HEK293T (cell line): ENCODE measurements at regions not wholly inside any gene's neighbourhood (a gene's known extent, or its start where the extent isn't known, plus 50 kb on each side); places are given as distances from the start of the nearest gene placed in this dataset.

Source experiments
- BHLHE40 ChIP-seq: fragments of 450-650 bp; IDR thresholded peaks from 2 replicates; pipeline ENCODE4 v1.6.1; 2016; ENCODE audit warnings: mild to moderate bottlenecking, moderate library complexity, borderline replicate concordance
- ELF4 ChIP-seq: fragments of 450-650 bp; IDR thresholded peaks from 2 replicates; pipeline ENCODE4 v1.6.1; 2017; ENCODE audit warnings: antibody characterized with exemption
- FOXM1 ChIP-seq: fragments of 450-650 bp; IDR thresholded peaks from 2 replicates; pipeline ENCODE4 v1.6.1; 2017; ENCODE audit warnings: mild to moderate bottlenecking, borderline replicate concordance
- HDGF ChIP-seq: fragments of 450-650 bp; IDR thresholded peaks from 2 replicates; pipeline ENCODE4 v1.6.1; 2017; ENCODE audit warnings: antibody characterized with exemption, borderline replicate concordance
- L3MBTL2 ChIP-seq: fragments of 450-650 bp; conservative IDR thresholded peaks from 2 replicates; pipeline ENCODE4 v1.6.1; 2016; ENCODE audit warnings: mild to moderate bottlenecking
- NFRKB ChIP-seq: fragments of 450-650 bp; IDR thresholded peaks from 2 replicates; pipeline ENCODE4 v1.6.1; 2016; ENCODE audit warnings: mild to moderate bottlenecking, moderate library complexity

- no peak for TF ChIP-seq BHLHE40
- no peak for TF ChIP-seq L3MBTL2
- TF ChIP-seq HDGF, result no peak
- TF ChIP-seq FOXM1, result no peak
- no peak for TF ChIP-seq ELF4
- TF ChIP-seq NFRKB, result no peak
These were observed 270.6 kb upstream of the PMFBP1 start for GRCh38 chr16:72442385-72443158.
